H4 (cell line): ENCODE measurements at regions not wholly inside any gene's neighbourhood (a gene's known extent, or its start where the extent isn't known, plus 50 kb on each side); places are given as distances from the start of the nearest gene placed in this dataset.

Experiments
- DNase-seq: peaks from one replicate; pipeline ENCODE4 v3.0.0-alpha.2; 2015; ENCODE audit warnings: low spot score

DNA sequence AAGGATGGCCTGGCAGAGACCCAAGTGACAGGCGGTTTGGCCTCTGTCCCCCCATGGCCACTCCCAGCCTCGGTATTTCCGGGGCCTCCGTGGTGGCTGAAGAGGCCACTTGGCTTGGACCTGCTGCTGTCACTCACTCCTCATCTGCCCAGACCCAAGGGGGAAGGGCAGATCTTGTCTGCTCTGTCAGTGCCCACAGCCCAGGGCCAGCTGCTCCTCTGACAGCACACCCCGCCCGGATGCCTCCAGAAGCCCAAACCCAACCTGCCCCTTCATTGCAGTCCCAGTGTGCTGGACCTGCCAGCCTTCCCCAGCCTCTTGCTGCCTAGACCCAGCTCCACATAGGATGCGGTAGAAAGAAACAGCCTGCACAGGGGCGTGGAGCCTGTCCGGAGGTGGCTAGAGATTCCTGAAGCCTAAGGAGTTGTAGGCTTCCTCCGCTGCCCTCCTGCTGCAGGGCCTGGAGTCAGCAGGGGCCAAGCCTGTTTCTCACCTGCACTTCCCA lies 52.0 kb downstream of the MAGEF1 start:
- DNase-seq = no peak

GRCh38 chr3:184658223-184658928 lies 53.5 kb downstream of the MAGEF1 start:
- no peak for DNase-seq

DNA sequence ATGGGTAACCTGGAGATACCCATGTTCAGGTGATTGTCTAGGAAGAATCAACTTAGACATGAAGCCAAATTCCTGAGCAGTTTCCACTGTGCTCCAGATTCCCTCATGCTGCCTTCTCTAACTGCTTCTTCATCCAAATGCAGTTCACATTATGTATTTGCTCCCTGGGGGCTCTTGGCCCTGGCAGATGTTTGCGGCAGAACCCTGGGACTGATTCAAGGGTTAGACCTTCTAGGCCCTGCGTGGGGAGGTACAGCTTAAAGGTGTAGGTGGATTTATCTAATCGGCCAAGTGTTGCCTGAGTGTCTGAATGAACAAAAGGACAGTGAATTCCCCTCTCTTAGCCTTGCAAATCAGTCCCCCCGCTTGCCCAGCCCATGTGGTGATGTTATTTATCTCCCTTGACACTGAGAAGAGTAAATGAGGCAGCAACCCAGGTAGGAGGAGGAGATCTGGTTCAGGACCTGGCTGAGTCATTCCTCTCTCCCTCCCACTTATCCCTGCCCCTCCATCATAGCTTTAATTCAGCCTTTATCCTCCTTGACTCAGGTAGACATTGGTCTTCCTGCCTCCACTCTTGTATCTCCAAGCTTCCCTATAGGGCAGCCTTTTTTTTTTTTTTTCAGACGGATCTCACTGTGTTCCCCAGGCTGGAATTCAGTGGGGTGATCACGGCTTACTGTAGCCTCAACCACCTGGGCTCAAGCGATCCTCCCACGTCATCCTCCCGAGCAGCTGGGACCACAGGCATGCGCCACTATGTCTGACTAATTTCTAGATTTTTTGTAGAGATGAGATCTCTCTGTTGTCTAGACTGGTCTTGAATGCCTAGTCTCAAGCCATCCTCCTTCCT lies 54.8 kb downstream of the MAGEF1 start:
- DNase-seq = peak; percentile 66

- no peak for DNase-seq
Measured at GRCh38 chr3:184656458-184656828, 55.4 kb downstream of the MAGEF1 start.

DNA sequence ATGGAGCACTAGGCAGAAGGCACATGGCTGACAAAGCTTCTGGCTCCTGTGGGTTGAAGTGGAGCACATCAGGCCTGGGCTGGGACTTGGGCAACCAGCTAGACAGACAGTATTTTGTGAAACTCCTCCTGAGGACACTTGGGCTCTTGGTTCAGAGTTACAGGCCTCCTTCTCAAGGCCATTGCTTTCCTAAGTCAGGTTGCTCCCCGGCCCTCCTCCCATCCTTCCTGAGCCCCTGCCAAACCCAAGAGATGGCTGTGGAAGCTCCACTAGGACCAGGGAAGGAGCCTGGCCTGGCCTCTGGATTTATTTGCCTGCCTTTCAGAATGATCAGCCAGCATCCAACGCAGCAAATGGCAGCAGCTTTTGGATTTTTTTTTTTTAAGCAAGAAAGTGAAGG lies 56.3 kb downstream of the MAGEF1 start:
- no peak for DNase-seq

DNA sequence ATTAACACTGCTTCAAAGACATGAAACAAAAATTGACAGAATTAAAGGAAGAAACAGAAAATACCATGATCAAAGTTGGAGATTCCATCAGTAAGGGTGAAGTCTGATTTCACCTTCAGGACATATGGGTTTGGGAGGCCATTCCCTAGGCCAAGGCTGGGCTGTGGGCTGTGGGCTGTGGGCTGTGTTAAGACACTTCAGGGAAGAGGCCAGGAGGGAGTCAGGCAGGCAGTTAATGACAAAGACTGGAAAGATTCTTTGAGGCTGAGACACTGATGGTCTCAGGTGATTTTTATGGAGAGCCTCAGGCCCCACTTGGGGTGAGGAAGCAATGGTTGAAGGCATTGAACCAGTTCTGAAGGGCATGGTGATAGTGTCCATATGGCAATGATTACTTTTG lies 57.5 kb downstream of the MAGEF1 start:
- no peak for DNase-seq

DNA sequence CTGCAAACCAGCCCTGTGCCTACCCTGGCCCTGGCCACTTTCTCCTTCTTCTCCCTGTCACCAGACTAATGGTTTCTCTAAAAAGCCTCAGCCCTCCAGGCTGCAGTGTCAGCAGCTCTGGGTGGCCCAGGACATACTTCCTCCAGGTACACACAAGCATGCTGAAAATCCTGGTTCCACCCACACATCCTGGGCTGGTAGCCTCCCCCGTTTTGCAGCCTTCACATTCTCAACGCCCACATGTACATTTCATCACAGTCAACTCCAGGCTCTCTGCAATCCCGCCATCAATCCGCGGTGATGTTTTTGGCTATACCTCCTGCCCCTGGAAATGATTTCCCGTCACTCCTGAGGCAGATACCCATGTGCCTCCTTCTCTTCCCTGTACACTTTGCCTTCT lies 59.4 kb downstream of the MAGEF1 start:
- DNase-seq = no peak

GRCh38 chr3:184651904-184652303 lies 60.0 kb downstream of the MAGEF1 start:
- no peak for DNase-seq

DNA sequence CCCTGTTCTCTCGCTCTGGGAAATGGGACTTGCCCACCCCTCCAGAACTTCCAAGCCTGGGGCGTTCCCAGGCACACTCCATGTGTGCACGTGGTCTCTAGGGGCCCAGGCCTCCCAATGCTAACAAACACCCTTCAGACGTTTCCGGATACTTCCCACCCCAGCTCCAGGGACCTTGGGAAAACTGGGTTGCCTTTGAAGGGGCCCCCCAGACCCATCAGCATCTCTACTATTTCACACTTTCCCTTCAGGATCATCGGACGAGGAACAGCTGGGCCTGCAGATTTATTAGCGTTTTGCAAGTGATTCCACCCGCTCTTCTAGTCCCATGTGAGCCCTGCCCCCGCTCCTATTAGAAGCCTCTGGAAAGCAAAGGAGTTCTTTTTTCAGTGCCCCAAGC lies 63.2 kb downstream of the MAGEF1 start:
- DNase-seq = no peak

DNA sequence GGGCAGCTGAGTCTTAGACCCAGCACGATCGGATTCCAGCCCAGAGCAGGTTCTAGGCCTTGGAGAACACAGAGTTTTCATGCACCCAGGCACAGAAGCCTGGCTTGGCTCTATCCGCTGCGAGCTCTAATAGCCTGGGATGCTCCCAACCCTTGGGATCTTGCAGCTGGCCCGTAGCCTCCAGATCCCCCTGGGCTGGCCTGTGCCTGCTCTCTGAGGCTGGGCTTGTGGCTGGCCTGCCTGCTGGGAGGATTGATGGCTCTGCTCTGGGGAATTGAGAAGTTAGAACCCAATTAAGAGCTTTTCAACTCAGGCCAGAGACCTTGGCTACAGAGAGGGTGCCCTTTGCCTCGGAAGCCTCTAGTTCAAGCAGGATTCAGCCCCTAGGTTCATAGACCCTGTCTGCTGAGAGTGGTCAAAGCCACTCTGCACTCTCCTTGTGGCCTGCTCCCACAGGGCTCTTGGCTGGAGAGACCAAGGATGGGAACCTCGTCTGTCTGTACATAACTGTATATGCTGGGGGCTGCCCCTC lies 64.4 kb downstream of the MAGEF1 start:
- DNase-seq = no peak

- peak; percentile 60 for DNase-seq
Measured at GRCh38 chr3:184645336-184645735, 66.5 kb downstream of the MAGEF1 start.

GRCh38 chr3:184643442-184643841 lies 68.4 kb downstream of the MAGEF1 start:
- DNase-seq = no peak

GRCh38 chr3:184642631-184643285 lies 69.1 kb downstream of the MAGEF1 start:
- DNase-seq = no peak

DNA sequence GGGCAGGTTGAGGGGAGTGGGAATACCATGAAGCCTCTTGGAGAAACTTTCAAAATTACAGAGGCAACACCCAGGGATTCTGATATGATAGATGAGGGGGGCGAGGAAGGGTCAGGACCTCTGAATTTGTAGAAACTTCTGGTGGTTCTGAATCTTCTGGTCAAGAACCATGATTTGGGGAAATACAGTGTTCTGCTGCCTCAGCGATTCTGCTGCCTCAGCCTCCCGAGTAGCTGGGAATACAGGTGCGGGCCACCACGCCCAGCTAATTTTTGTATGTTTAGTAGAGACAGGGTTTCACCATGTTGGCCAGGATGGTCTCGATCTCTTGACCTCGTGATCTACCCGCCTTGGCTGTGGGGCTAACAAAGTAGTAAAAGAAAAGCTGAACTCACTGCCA lies 70.4 kb downstream of the MAGEF1 start:
- DNase-seq = no peak

- DNase-seq = no peak
Measured at GRCh38 chr3:184639351-184639750, 72.5 kb downstream of the MAGEF1 start.

GRCh38 chr3:184637705-184638104 lies 74.2 kb downstream of the MAGEF1 start:
- DNase-seq = no peak

GRCh38 chr3:184636741-184637316 lies 75.0 kb downstream of the MAGEF1 start:
- DNase-seq = peak; percentile 97

DNA sequence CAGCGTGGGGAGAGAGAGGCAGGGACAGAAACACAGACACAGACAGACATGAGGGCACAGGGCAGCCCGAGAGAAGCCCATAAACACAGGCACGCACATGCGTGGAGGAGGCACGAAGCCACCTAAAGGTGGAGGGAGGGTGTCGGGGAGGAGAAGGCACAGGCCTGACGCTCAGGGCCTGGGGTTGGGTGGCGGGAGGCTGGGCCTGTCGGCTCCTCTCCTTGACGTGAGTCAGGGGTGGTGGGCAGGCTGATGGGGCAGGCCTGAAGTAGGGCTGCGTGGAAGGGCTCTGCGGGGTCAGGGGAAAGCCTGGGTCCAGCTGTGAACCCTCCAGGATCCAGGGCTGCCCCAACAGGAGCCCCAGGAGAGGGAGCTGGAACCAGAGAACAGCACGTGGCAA lies 74.2 kb downstream of the EPHB3 start:
- DNase-seq = no peak

- no peak for DNase-seq
Measured at GRCh38 chr3:184635126-184635525, 73.5 kb downstream of the EPHB3 start.

- no peak for DNase-seq
Measured at GRCh38 chr3:184633237-184633579, 71.6 kb downstream of the EPHB3 start.

DNA sequence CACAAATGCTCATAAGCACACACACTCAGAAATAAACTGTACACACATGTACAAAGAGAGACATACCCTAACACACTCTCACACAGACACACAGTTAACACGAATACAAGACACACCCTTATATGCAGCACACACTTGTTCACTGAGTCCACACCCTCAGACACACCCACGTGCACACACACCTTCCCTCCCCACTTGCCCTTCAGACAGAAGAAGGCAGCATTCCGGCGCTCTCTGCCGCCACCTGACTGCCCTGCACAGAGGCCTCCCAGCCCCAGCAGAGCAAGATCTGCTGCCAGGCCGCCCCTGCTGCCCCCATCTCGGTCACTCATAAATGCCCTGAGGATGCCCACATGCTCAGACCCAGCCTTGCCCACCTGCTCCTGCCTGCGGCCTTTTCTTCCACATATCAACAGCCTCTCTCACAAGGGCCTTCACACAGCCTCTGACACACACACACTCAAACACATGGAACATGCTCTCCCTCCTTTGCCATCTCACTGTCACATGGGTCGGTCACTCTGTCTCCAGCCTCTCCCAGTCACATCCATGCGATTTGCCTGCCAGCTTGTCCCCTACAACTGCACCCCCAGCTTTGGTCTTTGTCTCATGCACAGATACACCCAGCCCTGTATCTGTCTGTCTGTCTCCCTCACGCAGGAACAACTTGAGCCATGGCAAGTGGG lies 71.1 kb downstream of the EPHB3 start:
- DNase-seq = no peak
